Neural progenitor cell (in vitro differentiated cells): ENCODE measurements at regions not wholly inside any gene's neighbourhood (a gene's known extent, or its start where the extent isn't known, plus 50 kb on each side); places are given as distances from the start of the nearest gene placed in this dataset.

Experiments
- DNase-seq: peaks from one replicate; pipeline ENCODE4 v3.0.0-alpha.2; 2016; ENCODE audit warnings: low spot score
- H2AFZ ChIP-seq: fragments of 200-600 bp; sonication (generic); replicated peaks from 2 replicates; pipeline ENCODE4 v1.6.1; 2016; ENCODE audit warnings: antibody characterized with exemption
- H3F3A ChIP-seq: fragments of 200-600 bp; sonication (generic); 2 replicates; pipeline ENCODE4 v1.6.1; 2016; ENCODE audit warnings: antibody characterized with exemption, low read depth
- H3K27ac ChIP-seq: fragments of 200-600 bp; sonication (generic); 2 replicates; pipeline ENCODE4 v1.5.1; 2016; ENCODE audit warnings: mild to moderate bottlenecking
- H3K27me3 ChIP-seq: fragments of 200-600 bp; sonication (generic); 2 replicates; pipeline ENCODE4 v1.6.1; 2016; ENCODE audit warnings: mild to moderate bottlenecking, moderate library complexity
- H3K36me3 ChIP-seq: fragments of 200-600 bp; sonication (generic); 2 replicates; pipeline ENCODE4 v1.5.1; 2016
- H3K4me1 ChIP-seq: fragments of 200-600 bp; sonication (generic); 2 replicates; pipeline ENCODE4 v1.6.1; 2016; ENCODE audit warnings: mixed run types
- H3K4me2 ChIP-seq: fragments of 200-600 bp; sonication (generic); 2 replicates; pipeline ENCODE4 v1.6.1; 2016
- H3K4me3 ChIP-seq: fragments of 200-600 bp; sonication (generic); 2 replicates; pipeline ENCODE4 v1.5.1; 2016
- H3K79me2 ChIP-seq: fragments of 200-600 bp; sonication (generic); 2 replicates; pipeline ENCODE4 v1.6.1; 2016; ENCODE audit warnings: low read depth
- H3K9ac ChIP-seq: fragments of 200-600 bp; sonication (generic); 2 replicates; pipeline ENCODE4 v1.6.1; 2016
- H3K9me3 ChIP-seq: fragments of 200-600 bp; sonication (generic); 2 replicates; pipeline ENCODE4 v1.5.1; 2016; ENCODE audit warnings: low read depth
- H4K20me1 ChIP-seq: fragments of 200-600 bp; sonication (generic); 2 replicates; pipeline ENCODE4 v1.6.1; 2016; ENCODE audit warnings: low read depth
- H3K27ac Mint-ChIP-seq: 3 replicates; pipeline ENCODE4 v1.8.0; 2021; ENCODE audit warnings: mixed read lengths
- H3K27me3 Mint-ChIP-seq: 2 replicates; pipeline ENCODE4 v1.8.0; 2022; ENCODE audit warnings: low read depth, mild to moderate bottlenecking, inconsistent platforms, moderate library complexity, mixed read lengths; ENCODE audit not compliant: insufficient read depth
- H3K36me3 Mint-ChIP-seq: 3 replicates; pipeline ENCODE4 v1.8.0; 2021; ENCODE audit warnings: mixed read lengths
- H3K4me1 Mint-ChIP-seq: 3 replicates; pipeline ENCODE4 v1.8.0; 2021; ENCODE audit warnings: mixed read lengths
- H3K4me3 Mint-ChIP-seq: 3 replicates; pipeline ENCODE4 v1.8.0; 2021; ENCODE audit warnings: mild to moderate bottlenecking, moderate library complexity, mixed read lengths
- H3K9me3 Mint-ChIP-seq: 3 replicates; pipeline ENCODE4 v1.8.0; 2020; ENCODE audit warnings: mixed read lengths
- CTCF ChIP-seq: fragments of 200-600 bp; sonication (generic); IDR thresholded peaks from 2 replicates; pipeline ENCODE4 v1.5.1; 2017; ENCODE audit warnings: antibody characterized with exemption, mild to moderate bottlenecking
- EZH2 ChIP-seq: fragments of 200-600 bp; sonication (generic); IDR thresholded peaks from 2 replicates; pipeline ENCODE4 v1.6.1; 2017; ENCODE audit warnings: antibody characterized with exemption, mild to moderate bottlenecking, moderate library complexity
- EZH2phosphoT487 ChIP-seq: fragments of 200-600 bp; sonication (generic); IDR thresholded peaks from 2 replicates; pipeline ENCODE4 v1.6.1; 2017; ENCODE audit warnings: antibody characterized with exemption

GRCh38 chr4:126614356-126614855 lies 1018.4 kb upstream of the INTU start:
- no peak overlapping the region for H3K4me3 Mint-ChIP-seq
- peaks cover 2% of the 10 kb centered on the region for H3K9me3 ChIP-seq

GRCh38 chr4:126616795-126617194 lies 1016.0 kb upstream of the INTU start:
- H3K27me3 Mint-ChIP-seq: peaks cover 10% of the 10 kb centered on the region
- Histone ChIP-seq H3K4me1 (peaks cover 7% of the 10 kb centered on the region), H3K4me3 (no peak overlapping the region), H3K27ac (no peak overlapping the region), H3F3A (no peaks in the 10 kb centered on the region), H3K36me3 (no peaks in the 10 kb centered on the region), H3K27me3 (no peaks in the 10 kb centered on the region), H2AFZ (no peak overlapping the region), H4K20me1 (no peaks in the 10 kb centered on the region), H3K79me2 (no peaks in the 10 kb centered on the region), H3K9ac (no peak overlapping the region), H3K9me3 (peaks cover 2% of the 10 kb centered on the region), H3K4me2 (no peak overlapping the region)
- TF ChIP-seq EZH2phosphoT487: no peak
- no peak for TF ChIP-seq EZH2
- TF ChIP-seq CTCF: no peak
- H3K36me3 Mint-ChIP-seq: peaks cover 1% of the 10 kb centered on the region
- H3K9me3 Mint-ChIP-seq: peaks cover 16% of the 10 kb centered on the region
- H3K27ac Mint-ChIP-seq: no peak overlapping the region
- H3K4me1 Mint-ChIP-seq: no peaks in the 10 kb centered on the region
- DNase-seq: no peak
- no peak overlapping the region for H3K4me3 Mint-ChIP-seq

More at GRCh38 chr4:126614356-126614855, 1018.4 kb upstream of the INTU start:
- TF ChIP-seq EZH2phosphoT487 (no peak), EZH2 (no peak), CTCF (no peak)
- Histone ChIP-seq H4K20me1 (no peaks in the 10 kb centered on the region), H3K27me3 (no peaks in the 10 kb centered on the region), H3K36me3 (no peaks in the 10 kb centered on the region), H3K79me2 (no peaks in the 10 kb centered on the region), H3K4me1 (no peaks in the 10 kb centered on the region), H3K4me2 (no peak overlapping the region), H3K9ac (no peak overlapping the region), H3F3A (no peaks in the 10 kb centered on the region), H3K27ac (no peak overlapping the region), H3K4me3 (no peak overlapping the region), H2AFZ (no peak overlapping the region)
- DNase-seq: no peak
- H3K36me3 Mint-ChIP-seq: peaks cover 1% of the 10 kb centered on the region
- H3K4me1 Mint-ChIP-seq: no peaks in the 10 kb centered on the region
- no peak overlapping the region for H3K27ac Mint-ChIP-seq
- peaks cover 16% of the 10 kb centered on the region for H3K9me3 Mint-ChIP-seq
- peaks cover 10% of the 10 kb centered on the region for H3K27me3 Mint-ChIP-seq

- no peak overlapping the region for H3K9ac ChIP-seq
- H3K4me2 ChIP-seq: no peak overlapping the region
- Mint-ChIP-seq H3K36me3 (no peaks in the 10 kb centered on the region), H3K9me3 (no peaks in the 10 kb centered on the region), H3K4me3 (no peak overlapping the region), H3K27me3 (peaks cover 4% of the 10 kb centered on the region), H3K4me1 (no peaks in the 10 kb centered on the region), H3K27ac (no peak overlapping the region)
- no peaks in the 10 kb centered on the region for H3K9me3 ChIP-seq
- no peak overlapping the region for H2AFZ ChIP-seq
- H3K36me3 ChIP-seq: no peaks in the 10 kb centered on the region
- no peaks in the 10 kb centered on the region for H3K27me3 ChIP-seq
- no peak overlapping the region for H3K27ac ChIP-seq
- TF ChIP-seq CTCF (peak; percentile 68), EZH2phosphoT487 (no peak), EZH2 (no peak)
- no peaks in the 10 kb centered on the region for H3F3A ChIP-seq
- H4K20me1 ChIP-seq: no peaks in the 10 kb centered on the region
- DNase-seq: peak; percentile 34
- no peak overlapping the region for H3K4me3 ChIP-seq
- no peaks in the 10 kb centered on the region for H3K4me1 ChIP-seq
- no peaks in the 10 kb centered on the region for H3K79me2 ChIP-seq
Observed at GRCh38 chr4:126627255-126627654, 1005.5 kb upstream of the INTU start.
